Tongue (tissue), 1 donor: ENCODE measurements at regions not wholly inside any gene's neighbourhood (a gene's known extent, or its start where the extent isn't known, plus 50 kb on each side); places are given as distances from the start of the nearest gene placed in this dataset.

Experiments
- DNase-seq: peaks from one replicate; pipeline ENCODE4 v3.0.0-alpha.2; 2015

DNA sequence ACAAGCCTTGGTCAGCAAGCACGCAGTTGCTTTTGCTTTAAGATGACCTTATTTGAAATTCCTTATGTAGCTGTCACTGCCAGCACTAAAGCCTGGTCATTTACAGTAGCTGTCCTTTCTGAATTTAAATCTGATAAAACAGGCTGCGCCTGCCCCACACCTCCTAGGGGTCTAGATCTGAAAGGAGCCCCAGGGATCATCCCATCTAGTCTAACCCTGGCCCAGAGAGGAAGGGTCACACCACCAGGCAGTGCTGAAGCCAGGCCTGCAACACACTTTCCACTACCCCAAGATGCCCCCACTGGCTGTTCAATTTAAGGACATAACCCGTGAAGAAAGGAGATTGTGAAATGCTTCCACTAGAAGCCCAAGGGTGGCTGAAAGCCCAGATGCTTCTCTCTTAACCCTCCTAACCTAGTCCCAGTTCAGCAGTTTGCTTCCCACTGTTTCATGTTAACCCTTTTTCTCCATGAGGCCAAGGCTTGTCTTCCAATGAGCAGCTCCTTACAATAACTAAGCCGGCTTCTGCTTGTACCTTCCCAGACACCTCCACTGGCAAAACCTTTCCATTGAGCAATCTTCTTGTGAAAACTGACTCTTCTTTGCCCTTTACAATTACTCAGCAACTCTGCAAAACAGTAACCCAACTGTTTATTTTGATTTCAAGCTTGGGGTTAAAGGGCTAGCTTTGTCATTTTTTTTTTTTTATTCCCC, 198.9 kb upstream of the LPP start:
- no peak for DNase-seq

DNA sequence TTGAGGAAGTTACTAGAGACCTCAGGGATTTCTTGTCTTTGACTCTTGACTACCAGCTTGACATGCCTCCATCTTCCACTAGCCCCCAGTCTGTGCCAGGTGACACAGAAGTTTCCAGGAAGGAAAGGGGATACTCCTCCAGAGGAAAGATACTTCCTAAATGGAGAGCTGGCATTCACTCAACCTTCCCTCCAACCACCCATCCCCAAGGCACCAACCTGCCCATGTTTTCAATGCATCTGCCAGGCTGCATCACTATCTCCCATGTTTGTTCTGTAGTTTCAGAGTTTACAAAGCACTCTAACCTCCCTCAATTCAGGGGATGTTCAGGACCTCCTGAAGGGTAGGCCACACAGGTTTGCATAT, 198.4 kb upstream of the LPP start:
- DNase-seq, result no peak

DNA sequence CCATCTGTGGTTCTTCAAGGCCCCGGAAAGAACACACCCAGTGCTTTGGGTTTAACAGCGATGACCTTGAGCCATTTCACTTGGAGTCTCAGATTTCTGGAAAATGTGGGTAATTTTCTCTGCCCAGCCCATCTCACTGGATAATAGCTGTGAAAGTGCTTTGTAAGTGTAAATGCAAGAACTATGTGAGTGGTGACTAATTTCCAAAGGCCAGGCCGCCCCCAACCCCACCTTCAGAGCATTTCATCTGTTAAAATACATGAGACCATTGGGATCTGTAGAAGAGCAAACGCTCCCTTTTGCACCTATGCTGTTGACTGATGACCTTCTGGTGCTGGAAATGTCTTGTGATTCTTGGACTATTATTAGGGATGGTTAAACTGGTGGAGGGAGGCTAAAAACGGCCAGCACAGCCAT, 196.8 kb upstream of the LPP start:
- peak; percentile 27 for DNase-seq

DNA sequence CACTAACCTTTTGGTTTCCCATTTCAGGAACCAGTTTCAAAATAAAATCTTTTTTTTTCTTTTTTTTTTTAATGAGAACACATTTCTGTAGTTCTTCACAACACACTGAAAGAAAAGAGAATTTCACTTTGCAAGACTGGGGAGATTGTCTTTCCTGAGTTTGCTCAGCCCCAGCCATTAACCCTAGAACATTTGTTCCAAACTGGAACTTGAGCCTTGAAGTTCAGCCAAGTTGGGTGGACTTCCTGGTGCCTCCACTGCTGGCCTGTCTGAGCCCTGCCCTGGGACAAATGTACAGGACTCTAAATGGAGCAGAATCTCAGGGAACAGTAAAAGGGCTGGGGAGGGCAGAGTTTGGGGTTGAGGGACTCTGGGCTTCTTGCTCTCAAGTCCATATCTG, 196.4 kb upstream of the LPP start:
- peak; percentile 57 for DNase-seq

DNA sequence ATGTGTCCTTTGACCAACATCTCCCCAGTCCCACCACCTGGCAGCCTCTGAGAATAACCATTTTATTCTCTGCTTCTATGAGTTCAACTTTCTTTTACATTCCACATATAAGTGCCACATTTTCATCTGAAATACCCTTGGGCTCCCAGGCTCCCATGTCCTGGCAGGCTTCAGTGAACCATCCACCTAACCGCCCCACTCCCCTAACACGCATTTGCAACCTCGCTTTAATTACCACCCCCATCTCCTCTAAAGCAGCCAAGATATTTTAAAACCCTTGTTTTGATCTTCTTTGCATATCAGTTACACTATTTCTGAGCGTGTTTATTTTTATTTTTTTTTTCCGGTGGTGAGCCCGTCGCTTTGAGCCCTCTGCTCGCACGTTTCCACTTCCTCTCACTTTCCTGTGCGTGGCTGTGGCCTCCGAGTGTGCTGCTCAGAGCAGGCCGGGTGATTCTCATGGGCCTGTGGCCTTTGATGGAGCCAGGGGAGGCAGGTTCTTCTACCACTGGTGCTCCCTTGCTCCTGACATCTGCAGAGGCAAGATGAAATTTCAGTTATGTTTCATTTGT, 195.4 kb upstream of the LPP start:
- DNase-seq, result no peak

DNA sequence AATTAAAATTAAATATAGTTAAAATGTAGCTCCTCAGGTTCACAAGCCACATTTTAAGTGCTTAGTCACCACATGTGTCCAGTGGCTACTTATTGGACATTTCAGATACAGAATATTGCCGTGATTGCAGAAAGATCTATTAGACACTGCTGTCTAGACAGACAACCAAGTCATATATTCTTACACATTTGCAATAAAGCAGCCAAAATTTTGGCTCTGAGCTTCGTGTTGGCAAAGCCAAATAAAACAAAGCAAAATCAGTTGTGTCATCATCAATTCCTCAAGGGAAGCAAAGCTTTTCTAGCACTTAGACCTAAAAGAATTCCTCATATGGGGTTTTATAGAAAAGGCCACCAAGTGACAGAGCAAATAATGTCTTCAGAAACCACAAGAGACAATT, 193.1 kb upstream of the LPP start:
- no peak for DNase-seq

DNA sequence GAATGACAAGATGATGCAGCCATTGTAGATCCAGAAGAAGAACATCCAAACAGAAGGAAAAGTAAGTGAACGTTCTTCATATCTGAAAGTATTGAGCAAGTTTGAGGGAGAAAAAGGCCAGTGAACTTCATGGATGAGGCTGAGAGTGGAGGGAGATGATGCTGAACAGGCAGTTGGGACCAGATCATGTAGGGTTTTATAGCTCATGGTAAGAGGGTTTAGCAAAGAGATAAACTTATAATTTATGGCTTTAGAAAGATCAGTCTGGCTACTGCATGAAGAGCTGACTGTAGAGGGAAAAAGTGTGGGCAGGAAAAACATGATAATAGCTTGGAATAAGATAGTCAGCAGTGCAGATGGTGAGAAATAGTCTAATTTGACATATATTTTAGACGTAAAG, 192.6 kb upstream of the LPP start:
- no peak for DNase-seq

DNA sequence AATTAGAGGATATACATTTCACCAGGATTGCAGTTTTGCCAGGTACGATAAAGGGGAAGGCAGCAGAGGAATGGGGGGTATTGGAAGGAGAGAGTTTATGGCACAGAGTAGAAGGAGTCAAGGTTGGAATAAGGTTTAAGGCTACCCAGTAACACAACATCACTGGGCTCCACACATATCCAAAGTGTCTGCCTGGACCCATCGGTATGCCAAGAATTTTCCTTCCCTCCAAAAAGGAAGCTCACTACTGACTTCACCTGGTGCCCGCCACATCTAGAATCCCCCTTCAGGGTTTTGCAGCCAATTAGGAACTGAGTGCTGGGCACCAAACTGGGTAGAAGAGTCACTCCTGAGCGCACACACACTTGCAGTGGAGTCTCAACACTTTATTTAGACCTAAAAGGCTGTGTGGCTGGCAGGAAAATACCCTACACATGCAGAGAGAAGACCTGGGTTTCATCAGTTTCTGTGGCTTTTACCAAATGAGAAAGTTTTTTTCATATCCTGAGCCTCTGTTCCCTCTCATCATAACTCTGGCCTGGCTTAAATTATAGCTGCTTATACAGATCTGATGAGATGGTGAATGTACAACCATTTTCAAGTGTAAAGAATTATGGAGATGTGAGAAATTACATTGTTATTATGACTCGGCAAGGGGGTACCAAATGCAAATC, 190.8 kb upstream of the LPP start:
- no peak for DNase-seq

DNA sequence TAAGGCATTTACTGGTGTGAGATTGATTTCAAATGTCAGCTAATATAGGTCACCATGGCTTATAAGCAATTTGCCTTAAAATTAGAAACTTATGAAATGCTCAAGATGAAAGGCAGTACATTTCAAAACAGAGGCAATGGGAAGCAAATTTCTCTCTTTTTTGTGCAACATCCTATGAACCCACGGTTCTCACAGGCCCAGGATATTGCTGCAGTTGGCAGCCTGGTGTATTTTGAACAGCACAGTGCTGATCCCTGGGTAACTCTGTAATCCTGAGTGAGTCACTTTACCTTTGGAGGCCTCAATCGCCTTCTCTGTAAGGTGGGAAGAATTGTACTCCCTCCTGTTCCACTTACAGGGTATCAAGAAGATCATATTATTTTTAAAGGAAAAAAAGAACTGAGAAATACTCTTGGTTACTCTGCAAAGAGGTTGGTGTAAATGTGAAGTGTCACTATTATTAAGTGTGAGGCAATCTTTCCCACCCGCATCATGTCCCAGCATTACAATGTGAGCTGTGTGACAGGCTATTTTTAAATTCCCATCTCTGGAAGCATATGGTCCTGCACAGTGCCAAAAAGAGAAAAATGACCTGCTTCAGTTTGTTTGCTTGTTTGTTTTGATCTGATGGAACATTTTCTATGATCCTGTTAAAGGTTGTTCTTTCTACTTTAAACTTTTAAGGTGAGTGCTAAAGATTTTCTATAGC, 190.1 kb upstream of the LPP start:
- DNase-seq, result peak; percentile 48

DNA sequence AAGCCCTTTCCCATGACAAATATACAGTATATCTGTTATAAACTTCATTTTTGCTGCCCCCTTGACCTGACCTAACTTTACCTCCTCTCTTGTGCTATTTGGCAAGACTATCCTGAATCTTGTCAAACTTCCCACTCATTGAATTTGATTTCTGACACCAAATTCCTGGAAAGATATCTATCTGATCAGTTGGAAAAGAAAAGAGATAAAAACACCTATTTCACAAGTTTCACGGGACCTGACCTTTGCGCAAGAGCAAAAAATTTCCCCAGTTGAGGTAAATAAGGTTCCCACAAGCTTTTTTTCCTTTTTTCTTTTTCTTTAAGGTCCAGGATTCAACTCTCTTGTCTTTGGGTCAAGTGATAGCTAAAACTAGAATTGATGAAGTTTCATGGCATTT, 189.2 kb upstream of the LPP start:
- DNase-seq, result no peak

DNA sequence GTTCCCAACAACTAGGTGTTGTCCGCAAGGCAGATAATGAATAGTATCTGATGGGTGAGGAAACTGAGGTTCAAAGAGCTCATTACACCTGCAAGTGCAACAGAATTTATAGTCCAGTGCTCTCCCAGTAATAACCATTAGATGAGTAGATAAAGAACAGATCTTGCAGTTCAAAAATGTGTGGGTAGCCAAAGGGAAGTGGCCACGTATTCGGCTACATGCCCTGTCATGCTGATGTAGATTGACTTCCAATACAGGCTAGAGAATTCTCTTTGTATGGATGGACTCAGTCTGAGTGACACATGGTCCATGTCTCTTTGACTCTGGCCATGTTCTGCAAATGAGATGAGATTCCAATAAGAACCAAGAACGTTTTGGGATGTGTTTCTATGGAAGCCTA, 187.9 kb upstream of the LPP start:
- DNase-seq, result no peak

DNA sequence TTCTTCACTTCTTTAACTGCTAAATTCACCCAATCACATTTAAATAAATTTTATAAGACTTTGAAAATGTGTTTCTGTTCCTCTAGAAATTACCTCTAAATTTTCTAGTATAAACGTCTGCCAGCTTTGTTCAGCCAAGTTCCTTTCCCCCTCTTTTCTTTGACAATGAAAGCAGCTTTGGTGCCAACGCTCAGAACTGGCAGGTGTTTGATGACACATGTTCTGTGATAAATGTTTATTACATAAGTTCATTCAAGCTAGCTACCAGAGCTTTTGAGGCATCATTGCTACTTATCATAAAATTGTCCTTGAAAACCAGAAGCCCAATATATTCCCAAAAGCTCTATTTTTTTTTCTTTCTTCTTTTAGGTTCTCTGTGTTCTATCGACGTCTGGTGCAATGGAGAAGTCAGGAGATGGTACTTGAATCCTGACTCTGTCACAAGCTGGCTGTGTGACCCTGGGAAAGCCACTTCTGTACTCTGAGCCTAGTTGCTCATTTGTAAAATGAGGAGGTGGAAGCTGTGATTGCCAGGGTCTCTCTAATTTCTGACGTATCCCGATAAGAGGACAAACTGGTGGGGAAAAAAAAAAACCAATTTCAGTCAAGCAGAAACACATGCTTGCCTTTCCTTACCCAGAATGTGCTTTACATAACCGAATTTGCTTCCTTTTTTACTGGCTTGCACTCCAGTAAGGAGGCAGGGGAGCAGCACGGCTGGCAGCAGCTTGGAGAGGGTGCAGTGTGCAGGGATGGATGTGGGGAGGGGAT, 187.1 kb upstream of the LPP start:
- no peak for DNase-seq

DNA sequence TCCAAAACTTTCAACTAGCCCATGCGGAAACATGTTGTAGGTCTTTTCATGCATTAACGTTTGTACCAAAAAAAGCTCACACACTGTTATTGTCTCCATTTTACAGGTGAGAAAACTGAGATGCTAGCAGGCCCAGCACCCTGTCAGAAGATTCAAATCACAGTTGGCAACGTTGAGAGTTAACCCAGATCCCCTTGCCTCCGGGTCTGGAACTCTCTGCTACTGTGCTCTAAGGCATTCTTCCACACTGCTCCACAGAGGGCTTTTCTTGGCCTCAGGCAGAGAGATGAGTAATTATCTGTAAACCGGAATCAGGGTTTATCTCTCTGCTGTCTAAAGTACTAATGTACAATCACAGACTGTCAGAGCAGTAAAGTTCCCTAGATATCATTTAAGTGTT, 186.0 kb upstream of the LPP start:
- no peak for DNase-seq

DNA sequence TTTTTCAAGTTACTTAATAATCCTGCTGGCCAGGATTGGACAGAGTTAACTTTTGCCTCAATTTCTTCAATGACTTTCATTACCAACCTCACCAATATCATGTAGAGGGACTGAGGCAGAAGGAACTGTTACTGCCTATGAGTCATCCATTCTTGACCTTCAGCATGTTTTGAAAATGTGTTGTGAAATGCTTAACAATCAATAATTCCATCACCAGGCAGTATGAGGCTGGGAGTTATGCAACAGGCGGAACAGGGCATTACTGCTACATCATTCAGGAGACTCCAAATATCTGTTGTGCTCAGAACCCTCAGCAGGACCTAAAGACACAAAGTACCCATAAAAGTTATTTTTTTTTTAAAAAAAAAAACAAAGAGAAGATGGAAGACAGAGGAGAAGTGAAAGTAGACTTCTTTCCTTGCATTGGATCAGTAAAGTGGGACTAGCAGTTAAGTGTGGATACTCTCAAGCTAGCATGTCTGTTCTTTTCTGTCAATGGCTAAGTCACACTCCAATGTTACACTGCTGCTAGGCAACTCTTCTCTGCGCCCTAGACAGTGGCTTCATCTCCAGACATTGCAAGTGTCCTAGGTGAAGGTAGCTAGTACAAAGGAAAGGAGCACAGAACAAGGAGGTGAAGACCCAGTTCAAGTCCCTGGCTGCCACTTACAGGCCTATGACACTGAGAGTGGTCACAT, 184.9 kb upstream of the LPP start:
- DNase-seq, result no peak

DNA sequence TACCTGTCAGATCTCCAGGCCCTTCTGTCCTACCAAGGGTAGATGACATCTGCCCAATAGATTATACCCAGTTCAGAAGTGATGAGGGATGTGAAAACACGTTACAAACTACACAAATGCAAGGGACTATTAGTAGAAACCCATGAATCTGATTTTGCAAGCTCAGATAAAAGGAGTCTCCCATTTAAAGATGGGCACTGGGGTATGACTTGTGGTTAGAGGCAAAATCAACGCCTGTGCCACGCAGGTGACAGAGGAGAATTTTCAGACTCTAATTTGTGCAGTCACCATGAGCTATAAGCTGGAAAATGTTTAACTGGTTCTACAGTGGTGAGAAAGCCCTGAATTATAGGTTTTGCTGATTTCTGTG, 184.4 kb upstream of the LPP start:
- no peak for DNase-seq

DNA sequence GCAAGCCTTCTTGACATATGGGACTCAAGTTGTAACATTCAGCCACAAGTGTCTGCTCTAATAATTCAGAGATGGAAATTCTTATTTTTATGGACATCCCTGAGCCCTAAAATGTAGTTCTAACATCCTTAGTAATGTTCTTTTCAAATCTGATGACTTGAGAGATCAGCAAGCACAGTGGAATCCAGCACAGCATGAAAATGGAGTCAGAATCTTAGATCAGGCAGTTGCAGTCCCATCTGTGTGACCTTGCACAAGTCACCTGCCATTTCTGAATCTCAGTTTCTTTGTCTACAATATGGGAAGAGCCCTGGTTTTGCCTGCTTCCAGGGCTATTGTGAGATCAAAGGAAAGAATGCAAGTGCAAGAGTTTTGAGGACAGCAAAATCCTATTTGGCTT, 183.9 kb upstream of the LPP start:
- DNase-seq, result no peak

DNA sequence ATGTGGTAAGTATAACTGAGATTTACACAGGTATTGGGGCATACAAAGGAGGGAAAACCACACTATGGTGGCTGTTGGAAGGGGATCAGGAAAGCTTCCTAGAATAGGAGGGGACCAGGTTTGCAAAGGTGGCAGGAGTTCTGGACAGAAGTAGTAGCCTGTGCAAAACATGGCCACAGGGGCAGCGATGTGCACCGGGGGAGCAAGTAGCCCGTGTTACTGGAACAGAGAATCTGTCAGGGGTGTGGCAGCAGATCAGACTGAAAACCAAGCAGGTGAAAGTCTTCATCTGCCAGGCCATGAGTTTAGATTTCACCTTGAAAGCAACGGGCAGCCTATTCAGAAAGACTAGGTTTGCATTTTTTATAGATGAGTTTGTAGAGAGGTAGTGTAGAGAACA, 182.3 kb upstream of the LPP start:
- DNase-seq, result no peak

DNA sequence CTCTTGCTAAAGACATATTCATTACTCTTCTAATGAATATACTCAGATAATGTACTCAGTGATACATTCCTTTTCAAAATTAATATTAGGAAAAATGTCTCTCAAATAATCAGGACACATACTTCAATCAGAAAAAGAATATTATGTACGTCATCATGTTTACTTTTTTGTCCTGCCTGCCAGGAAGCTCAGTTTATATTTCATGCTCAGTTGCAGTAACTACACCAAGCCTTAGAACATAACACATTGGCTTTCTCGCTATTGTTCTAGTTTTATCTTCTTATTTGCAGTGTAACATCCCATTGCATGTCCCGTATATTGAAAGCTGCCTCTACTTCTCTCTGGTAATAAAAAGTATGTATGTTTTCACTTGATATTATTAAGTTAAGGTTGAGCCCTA, 181.5 kb upstream of the LPP start:
- DNase-seq, result no peak

DNA sequence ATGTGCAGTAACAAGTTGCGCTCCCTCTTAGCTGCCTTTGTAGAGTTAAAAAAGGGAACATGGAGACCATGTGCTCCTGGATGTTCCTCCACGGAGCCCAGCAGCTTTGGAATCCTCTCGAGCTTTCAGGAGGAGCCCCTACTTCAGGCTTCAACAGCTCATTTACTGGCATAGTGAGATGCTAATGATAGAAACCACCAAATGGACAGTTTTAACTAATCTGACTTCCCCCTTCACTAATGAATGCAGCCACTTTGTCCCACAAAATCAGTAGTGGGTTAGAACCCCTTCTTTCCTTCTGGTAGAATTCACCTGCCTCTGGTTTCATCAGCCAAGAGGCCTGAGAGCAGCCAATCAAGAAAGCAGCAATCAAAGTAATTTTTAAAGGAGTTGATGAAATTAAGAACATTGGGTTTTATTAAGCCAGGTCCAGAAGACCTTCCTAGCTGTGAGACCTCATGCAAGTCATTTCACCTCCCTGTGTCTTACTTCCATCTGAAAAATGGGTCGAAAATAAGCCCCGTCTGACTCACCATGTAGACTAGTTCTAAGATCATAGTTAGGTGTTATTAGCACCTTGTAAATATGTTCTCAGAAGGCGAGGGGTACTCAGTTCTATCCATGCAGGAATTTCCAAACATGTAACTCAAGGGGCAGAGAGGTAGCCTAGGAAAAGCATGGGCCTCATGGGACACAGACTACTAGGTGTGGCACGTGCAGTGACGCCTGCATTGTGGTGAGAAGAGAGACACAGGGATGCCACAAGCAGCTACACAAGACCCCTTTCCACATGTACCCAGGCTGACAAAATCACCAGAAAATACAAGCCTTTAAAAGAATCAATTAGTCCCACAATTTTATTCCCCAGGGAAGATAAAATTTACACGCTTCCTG, 179.7 kb upstream of the LPP start:
- no peak for DNase-seq

DNA sequence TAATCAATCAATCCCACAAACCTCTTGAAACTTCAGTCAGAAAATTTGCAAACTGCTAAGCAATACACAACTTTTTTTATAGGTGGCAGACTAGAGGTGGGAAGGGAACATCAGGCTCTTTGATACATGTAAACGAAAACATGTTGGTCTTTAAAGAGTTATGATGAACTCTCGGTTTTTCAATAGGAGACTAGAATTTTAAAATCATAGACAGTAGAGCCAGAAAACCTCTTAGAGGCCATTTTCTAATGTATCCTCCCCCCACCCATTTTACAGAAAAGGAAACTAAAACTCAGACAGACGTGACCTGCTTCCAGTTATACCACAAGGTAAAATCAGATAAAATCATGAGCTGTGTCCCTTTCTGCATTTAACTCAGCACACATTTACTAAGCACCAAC, 179.1 kb upstream of the LPP start:
- no peak for DNase-seq
